BE2C (cell line): ENCODE measurements at regions not wholly inside any gene's neighbourhood (a gene's known extent, or its start where the extent isn't known, plus 50 kb on each side); places are given as distances from the start of the nearest gene placed in this dataset.
"Not testable (repeated sequence)": the region's sequence is repeated elsewhere in the genome, so short reads cannot be mapped to it uniquely, and the experiment has no call there.

ENCODE experiments used
- DNase-seq: peaks from one replicate; pipeline ENCODE4 v3.0.0-alpha.2; 2020
- H3K27me3 ChIP-seq: fragments of 250-450 bp; sonication (Bioruptor Pico); 2 replicates; pipeline ENCODE4 v1.5.1; 2020; ENCODE audit warnings: mild to moderate bottlenecking
- H3K36me3 ChIP-seq: fragments of 250-450 bp; sonication (Bioruptor Pico); 2 replicates; pipeline ENCODE4 v1.5.1; 2020; ENCODE audit warnings: mild to moderate bottlenecking
- H3K4me1 ChIP-seq: fragments of 250-450 bp; sonication (Bioruptor Pico); 2 replicates; pipeline ENCODE4 v1.5.1; 2020
- H3K4me3 ChIP-seq: 2 replicates; pipeline ENCODE4 v1.5.1; 2011; ENCODE audit warnings: low read depth, low read length
- H3K9me3 ChIP-seq: fragments of 250-450 bp; sonication (Bioruptor Pico); 2 replicates; pipeline ENCODE4 v1.5.1; 2020
- TF ChIP-seq, protein P1 (sequence below): IDR thresholded peaks from 2 replicates; pipeline ENCODE4 v1.5.1; 2012; ENCODE audit warnings: mild to moderate bottlenecking, low read depth, low read length

DNA sequence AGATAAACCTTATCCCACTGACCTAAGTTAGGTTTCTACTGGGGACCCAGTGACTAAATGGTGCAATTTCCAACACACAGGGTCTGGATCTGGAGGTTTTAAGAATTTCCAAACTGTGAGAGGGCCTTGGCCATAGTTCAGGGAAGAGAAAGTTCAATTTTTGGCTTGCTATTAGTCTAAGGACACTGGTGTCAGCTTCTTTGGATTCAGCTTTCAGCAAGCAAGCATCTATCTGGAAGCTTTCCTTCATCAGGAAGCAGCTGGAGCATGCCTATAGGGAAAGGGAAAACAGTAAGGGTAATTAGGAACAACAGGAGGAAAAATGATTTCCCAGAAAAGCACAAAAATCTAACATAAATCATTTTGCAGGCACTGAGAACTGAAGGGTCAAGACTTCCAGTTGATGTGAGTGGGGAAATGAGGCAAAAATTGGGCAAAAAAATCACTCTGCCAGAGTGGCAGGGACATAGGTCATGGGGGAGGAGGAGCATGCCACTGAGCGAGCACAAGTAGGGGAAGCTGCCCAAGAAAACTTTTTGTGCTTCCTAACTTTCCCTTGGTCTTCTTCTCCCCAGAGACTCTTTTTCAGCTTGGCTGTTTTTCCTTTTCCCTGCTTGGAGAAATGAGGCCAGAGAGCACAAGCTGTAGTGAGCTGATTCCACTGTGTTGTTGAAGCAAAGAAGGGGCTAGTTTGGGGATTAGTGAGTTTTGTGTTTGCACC, 299.6 kb downstream of the FGF10 start:
- TF ChIP-seq, protein P1, sequence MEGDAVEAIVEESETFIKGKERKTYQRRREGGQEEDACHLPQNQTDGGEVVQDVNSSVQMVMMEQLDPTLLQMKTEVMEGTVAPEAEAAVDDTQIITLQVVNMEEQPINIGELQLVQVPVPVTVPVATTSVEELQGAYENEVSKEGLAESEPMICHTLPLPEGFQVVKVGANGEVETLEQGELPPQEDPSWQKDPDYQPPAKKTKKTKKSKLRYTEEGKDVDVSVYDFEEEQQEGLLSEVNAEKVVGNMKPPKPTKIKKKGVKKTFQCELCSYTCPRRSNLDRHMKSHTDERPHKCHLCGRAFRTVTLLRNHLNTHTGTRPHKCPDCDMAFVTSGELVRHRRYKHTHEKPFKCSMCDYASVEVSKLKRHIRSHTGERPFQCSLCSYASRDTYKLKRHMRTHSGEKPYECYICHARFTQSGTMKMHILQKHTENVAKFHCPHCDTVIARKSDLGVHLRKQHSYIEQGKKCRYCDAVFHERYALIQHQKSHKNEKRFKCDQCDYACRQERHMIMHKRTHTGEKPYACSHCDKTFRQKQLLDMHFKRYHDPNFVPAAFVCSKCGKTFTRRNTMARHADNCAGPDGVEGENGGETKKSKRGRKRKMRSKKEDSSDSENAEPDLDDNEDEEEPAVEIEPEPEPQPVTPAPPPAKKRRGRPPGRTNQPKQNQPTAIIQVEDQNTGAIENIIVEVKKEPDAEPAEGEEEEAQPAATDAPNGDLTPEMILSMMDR, result no peak
- H3K9me3 ChIP-seq, result no peaks in the 10 kb centered on the region
- no peaks in the 10 kb centered on the region for H3K4me1 ChIP-seq
- H3K36me3 ChIP-seq, result no peaks in the 10 kb centered on the region
- H3K4me3 ChIP-seq, result no peak overlapping the region
- DNase-seq, result no peak
- no peaks in the 10 kb centered on the region for H3K27me3 ChIP-seq

DNA sequence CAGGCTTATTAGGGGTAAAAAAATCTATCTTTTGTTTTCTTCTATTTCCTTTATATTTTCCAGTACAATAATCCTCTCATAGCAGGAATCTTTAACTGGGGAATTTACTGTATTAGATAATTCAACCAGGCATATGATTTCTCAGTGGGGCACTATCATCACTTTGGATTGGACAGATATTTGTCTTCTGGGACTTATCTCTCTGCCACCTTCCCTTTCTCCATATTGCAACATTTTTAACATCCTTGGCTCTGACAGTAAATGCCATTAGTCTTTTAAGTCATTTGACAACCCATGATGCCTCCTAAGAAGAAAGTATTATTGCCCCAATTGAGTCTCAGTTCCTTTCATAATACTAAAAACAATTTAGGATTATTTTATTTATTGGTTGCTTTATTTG, 304.1 kb downstream of the FGF10 start:
- DNase-seq, result no peak

DNA sequence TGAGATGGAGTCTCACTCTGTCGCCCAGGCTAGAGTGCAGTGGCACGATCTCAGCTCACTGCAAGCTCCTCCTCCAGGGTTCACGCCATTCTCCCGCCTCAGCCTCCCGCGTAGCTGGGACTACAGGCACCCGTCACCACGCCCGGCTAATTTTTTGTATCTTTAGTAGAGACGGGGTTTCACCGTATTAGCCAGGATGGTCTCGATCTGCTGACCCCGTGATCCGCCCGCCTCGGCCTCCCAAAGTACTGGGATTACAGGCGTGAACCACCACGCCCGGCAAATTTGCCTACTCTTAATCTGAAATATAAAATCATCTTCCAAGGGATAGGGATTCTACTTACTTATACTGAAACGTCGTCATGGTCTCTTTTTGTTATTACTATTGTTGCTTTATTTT, 314.7 kb downstream of the FGF10 start:
- H3K9me3 ChIP-seq, H3K36me3 ChIP-seq, H3K4me1 ChIP-seq, H3K4me3 ChIP-seq, H3K27me3 ChIP-seq, DNase-seq: not testable (repeated sequence)

More for the DNA sequence above, 304.1 kb downstream of the FGF10 start:
- TF ChIP-seq, protein P1, result no peak
- Histone ChIP-seq H3K4me3 (no peak overlapping the region), H3K4me1 (no peaks in the 10 kb centered on the region), H3K27me3 (no peaks in the 10 kb centered on the region), H3K36me3 (no peaks in the 10 kb centered on the region), H3K9me3 (no peaks in the 10 kb centered on the region; the same call in 1 of the 2 replicates)

DNA sequence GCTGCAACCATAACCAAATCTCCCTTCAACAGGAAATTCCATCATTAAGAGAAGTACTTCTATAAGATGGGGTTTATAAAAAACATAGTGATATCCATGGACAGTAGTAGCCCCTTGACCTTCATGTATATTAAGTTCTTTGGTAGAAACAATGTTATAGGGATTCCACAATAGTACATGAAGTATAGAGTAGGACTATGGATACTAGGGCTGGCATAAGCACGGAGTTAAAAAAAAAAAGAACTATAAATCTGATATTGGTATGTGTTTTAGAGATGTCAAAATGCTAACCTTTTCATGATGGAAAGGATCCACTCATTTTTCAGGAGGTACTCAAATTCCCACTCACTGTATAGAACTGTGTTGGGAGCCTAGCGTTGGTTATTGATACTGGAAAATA, 337.6 kb downstream of the FGF10 start:
- no peaks in the 10 kb centered on the region for H3K27me3 ChIP-seq
- no peak for DNase-seq
- H3K4me1 ChIP-seq, result no peaks in the 10 kb centered on the region
- no peak overlapping the region for H3K4me3 ChIP-seq
- H3K36me3 ChIP-seq, result no peaks in the 10 kb centered on the region
- TF ChIP-seq, protein P1, result no peak
- no peaks in the 10 kb centered on the region for H3K9me3 ChIP-seq

DNA sequence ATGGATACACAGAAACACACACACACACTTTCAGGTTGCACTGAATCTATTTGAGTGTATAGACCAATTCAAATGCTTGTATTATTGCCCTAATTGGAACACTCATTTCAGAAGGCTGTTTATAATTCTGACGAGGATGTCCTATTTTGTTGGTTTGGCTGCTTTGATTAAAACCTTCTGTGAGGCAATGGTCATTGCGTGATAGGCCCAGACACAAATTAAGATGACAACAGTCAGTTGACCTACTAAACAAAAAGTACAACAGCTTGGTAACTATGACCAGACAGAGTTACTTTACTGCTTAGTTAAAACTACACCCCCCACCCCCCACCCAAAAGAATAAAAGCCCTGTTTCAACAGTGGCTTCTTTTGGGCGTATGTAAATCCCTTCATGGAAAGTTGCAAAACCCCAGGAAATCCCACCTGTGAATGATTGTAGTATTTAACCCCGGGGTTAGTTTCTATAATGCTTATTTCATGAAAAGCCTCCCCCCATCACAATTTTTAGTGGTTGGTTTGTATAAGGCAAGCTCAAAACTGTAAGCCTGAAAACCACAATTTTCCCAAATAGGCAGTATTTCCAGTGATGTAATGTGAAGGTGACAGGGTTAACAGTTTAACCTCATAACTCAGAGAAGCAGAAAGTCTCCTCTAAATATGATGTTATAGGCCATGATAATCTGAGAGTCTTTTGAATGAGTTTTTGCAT, 340.8 kb downstream of the FGF10 start:
- Histone ChIP-seq H3K27me3 (no peaks in the 10 kb centered on the region), H3K9me3 (no peaks in the 10 kb centered on the region), H3K4me3 (no peak overlapping the region), H3K4me1 (no peaks in the 10 kb centered on the region), H3K36me3 (no peaks in the 10 kb centered on the region)
- no peak for DNase-seq
- TF ChIP-seq, protein P1, result no peak

DNA sequence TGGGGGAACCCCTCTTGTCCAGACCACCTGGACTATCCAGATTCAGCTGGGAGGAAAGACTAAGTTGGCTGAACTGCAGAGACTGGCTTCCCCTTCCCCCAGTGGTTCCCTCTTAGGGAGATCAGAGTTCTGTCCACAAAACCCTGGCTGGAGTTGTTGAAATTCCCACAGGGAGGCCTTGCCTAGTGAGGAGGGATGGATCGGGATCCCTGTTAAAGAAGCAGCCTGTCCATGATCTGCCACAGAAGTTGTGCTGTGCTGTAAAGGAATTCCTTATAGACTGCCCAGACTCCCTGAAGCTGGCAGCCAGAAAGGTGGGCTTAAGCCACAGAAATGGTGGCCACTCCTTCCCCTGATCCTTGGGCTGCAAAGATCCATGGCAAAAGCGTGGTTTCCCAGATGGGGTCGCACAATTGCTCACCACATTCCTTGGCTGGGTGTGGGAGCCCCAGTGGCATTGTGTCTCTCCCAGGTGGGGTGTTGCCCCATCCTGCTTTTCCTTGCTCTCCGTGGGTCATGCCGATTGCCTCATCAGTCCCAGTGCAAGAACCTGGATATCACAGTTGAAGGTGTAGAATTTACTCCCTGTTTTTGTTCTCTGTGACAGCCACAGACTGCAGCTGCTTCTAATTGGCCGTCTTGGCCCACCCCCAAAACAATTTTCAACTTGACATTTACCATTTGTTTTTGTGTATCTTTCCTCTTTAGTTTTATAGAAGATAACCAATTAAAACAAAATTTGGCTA, 342.4 kb downstream of the FGF10 start:
- Histone ChIP-seq H3K4me1 (no peaks in the 10 kb centered on the region), H3K9me3 (no peaks in the 10 kb centered on the region), H3K4me3 (no peak overlapping the region), H3K27me3 (no peaks in the 10 kb centered on the region), H3K36me3 (no peaks in the 10 kb centered on the region)
- DNase-seq, result no peak
- TF ChIP-seq, protein P1, result no peak

DNA sequence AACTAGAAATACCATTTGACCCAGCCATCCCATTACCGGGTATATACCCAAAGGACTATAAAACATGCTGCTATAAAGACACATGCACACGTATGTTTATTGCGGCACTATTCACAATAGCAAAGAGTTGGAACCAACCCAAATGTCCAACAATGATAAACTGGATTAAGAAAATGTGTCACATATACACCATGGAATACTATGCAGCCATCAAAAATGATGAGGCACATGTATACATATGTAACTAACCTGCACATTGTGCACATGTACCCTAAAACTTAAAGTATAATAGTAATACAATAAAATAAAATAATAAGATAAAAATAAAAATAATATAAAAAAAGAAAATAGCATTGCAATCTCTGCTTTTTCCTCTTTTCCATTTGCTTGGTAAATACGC, 344.7 kb downstream of the FGF10 start:
- H3K4me3 ChIP-seq, H3K36me3 ChIP-seq, H3K4me1 ChIP-seq, DNase-seq, H3K9me3 ChIP-seq, H3K27me3 ChIP-seq: not testable (repeated sequence)
